Astrocyte (in vitro differentiated cells and primary cell): ENCODE measurements at regions not wholly inside any gene's neighbourhood (a gene's known extent, or its start where the extent isn't known, plus 50 kb on each side); places are given as distances from the start of the nearest gene placed in this dataset.
A peak's percentile ranks its signal among the peaks of the same experiment; 100 is the strongest.

ENCODE experiments used
- DNase-seq: peaks from one replicate; pipeline ENCODE4 v3.0.0-alpha.2; 2010; ENCODE audit warnings: low read depth
- FAIRE-seq: peaks from 2 replicates; lab custom pipeline; 2011; peaks lifted over from hg19 to GRCh38; lab: Jason Lieb, UNC
- H2AFZ ChIP-seq: 2 replicates; pipeline ENCODE4 v1.6.0; 2012; ENCODE audit warnings: low read depth, low read length, inconsistent platforms
- H3K27ac ChIP-seq: 2 replicates; pipeline ENCODE4 v1.5.1; 2011; ENCODE audit warnings: low read depth, low read length, inconsistent platforms
- H3K27me3 ChIP-seq: 2 replicates; pipeline ENCODE4 v1.6.0; 2011; ENCODE audit warnings: low read length, inconsistent platforms; ENCODE audit not compliant: insufficient read depth
- H3K36me3 ChIP-seq: 2 replicates; pipeline ENCODE4 v1.5.1; 2011; ENCODE audit warnings: low read length, inconsistent platforms; ENCODE audit not compliant: insufficient read depth
- H3K4me1 ChIP-seq: 2 replicates; pipeline ENCODE4 v1.5.1; 2011; ENCODE audit warnings: low read length, inconsistent platforms; ENCODE audit not compliant: insufficient read depth
- H3K4me2 ChIP-seq: 2 replicates; pipeline ENCODE4 v1.6.0; 2012; ENCODE audit warnings: low read length, inconsistent platforms
- H3K4me3 ChIP-seq: 2 replicates; pipeline ENCODE4 v1.5.1; 2011; ENCODE audit warnings: low read depth, mild to moderate bottlenecking, low read length, inconsistent platforms; ENCODE audit not compliant: insufficient read depth
- H3K79me2 ChIP-seq: 2 replicates; pipeline ENCODE4 v1.6.0; 2012; ENCODE audit warnings: mild to moderate bottlenecking, low read length, inconsistent platforms; ENCODE audit not compliant: insufficient read depth
- H3K9ac ChIP-seq: 2 replicates; pipeline ENCODE4 v1.6.0; 2012; ENCODE audit warnings: mild to moderate bottlenecking, low read length, inconsistent platforms
- H3K9me3 ChIP-seq: 2 replicates; pipeline ENCODE4 v1.5.1; 2012; ENCODE audit warnings: low read depth, mild to moderate bottlenecking, low read length, inconsistent platforms; ENCODE audit not compliant: insufficient read depth
- H4K20me1 ChIP-seq: 2 replicates; pipeline ENCODE4 v1.6.0; 2012; ENCODE audit warnings: low read length, inconsistent platforms; ENCODE audit not compliant: insufficient read depth
- H3K27ac Mint-ChIP-seq: one replicate; pipeline ENCODE4 v1.8.0; 2021; ENCODE audit warnings: mild to moderate bottlenecking, mixed read lengths; ENCODE audit not compliant: unreplicated experiment
- H3K27me3 Mint-ChIP-seq: one replicate; pipeline ENCODE4 v1.8.0; 2021; ENCODE audit warnings: low read depth, mixed read lengths; ENCODE audit not compliant: unreplicated experiment
- H3K36me3 Mint-ChIP-seq: one replicate; pipeline ENCODE4 v1.8.0; 2021; ENCODE audit warnings: low read depth, mixed read lengths; ENCODE audit not compliant: unreplicated experiment
- H3K4me1 Mint-ChIP-seq: one replicate; pipeline ENCODE4 v1.8.0; 2021; ENCODE audit warnings: low read depth, mixed read lengths; ENCODE audit not compliant: unreplicated experiment
- H3K4me3 Mint-ChIP-seq: one replicate; pipeline ENCODE4 v1.8.0; 2021; ENCODE audit warnings: mild to moderate bottlenecking, moderate library complexity, mixed read lengths; ENCODE audit not compliant: unreplicated experiment
- H3K9me3 Mint-ChIP-seq: one replicate; pipeline ENCODE4 v1.8.0; 2021; ENCODE audit warnings: mild to moderate bottlenecking, mixed read lengths; ENCODE audit not compliant: unreplicated experiment
- EZH2 ChIP-seq: IDR thresholded peaks from 2 replicates; pipeline ENCODE4 v1.6.1; 2012; ENCODE audit warnings: mild to moderate bottlenecking, low read length, inconsistent platforms; ENCODE audit not compliant: insufficient read depth
- TF ChIP-seq, protein P1 (sequence below): IDR thresholded peaks from 2 replicates; pipeline ENCODE4 v1.5.1; 2011; ENCODE audit warnings: low read depth, mild to moderate bottlenecking, inconsistent platforms, low read length, moderate library complexity; ENCODE audit not compliant: insufficient read depth

DNA sequence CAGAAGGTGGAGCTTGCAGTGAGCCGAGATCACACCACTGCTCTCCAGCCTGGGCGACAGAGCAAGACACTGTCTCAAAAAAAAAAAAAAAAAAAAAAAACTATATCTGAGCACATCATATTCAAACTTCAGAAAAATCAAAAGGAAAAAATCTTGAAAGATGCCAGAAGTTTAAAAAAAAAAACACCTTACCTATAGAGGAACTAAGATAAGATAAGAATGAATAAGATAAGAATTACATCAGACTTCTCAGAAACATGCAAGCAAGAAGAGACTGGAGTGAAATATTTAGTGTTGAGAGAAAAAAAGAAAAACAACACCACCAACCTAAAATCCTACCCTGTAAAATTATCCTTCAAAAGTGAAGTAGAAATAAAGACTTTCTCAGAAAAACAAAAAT, 116.8 kb upstream of the ARID1B start:
- no peaks in the 10 kb centered on the region for H3K79me2 ChIP-seq
- no peak overlapping the region for H2AFZ ChIP-seq
- H3K27ac ChIP-seq = no peak overlapping the region
- TF ChIP-seq EZH2 = no peak
- TF ChIP-seq, protein P1, sequence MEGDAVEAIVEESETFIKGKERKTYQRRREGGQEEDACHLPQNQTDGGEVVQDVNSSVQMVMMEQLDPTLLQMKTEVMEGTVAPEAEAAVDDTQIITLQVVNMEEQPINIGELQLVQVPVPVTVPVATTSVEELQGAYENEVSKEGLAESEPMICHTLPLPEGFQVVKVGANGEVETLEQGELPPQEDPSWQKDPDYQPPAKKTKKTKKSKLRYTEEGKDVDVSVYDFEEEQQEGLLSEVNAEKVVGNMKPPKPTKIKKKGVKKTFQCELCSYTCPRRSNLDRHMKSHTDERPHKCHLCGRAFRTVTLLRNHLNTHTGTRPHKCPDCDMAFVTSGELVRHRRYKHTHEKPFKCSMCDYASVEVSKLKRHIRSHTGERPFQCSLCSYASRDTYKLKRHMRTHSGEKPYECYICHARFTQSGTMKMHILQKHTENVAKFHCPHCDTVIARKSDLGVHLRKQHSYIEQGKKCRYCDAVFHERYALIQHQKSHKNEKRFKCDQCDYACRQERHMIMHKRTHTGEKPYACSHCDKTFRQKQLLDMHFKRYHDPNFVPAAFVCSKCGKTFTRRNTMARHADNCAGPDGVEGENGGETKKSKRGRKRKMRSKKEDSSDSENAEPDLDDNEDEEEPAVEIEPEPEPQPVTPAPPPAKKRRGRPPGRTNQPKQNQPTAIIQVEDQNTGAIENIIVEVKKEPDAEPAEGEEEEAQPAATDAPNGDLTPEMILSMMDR = no peak
- no peaks in the 10 kb centered on the region for H3K36me3 ChIP-seq
- H4K20me1 ChIP-seq = no peaks in the 10 kb centered on the region
- H3K4me1 ChIP-seq = peaks cover 15% of the 10 kb centered on the region
- Mint-ChIP-seq H3K27me3 (no peaks in the 10 kb centered on the region), H3K36me3 (no peaks in the 10 kb centered on the region), H3K9me3 (no peaks in the 10 kb centered on the region), H3K4me1 (peaks cover 5% of the 10 kb centered on the region), H3K27ac (no peak overlapping the region), H3K4me3 (no peak overlapping the region)
- no peaks in the 10 kb centered on the region for H3K9me3 ChIP-seq
- DNase-seq (no peak), FAIRE-seq (no peak)
- no peak overlapping the region for H3K4me2 ChIP-seq
- H3K9ac ChIP-seq = no peak overlapping the region
- no peak overlapping the region for H3K4me3 ChIP-seq
- no peaks in the 10 kb centered on the region for H3K27me3 ChIP-seq

DNA sequence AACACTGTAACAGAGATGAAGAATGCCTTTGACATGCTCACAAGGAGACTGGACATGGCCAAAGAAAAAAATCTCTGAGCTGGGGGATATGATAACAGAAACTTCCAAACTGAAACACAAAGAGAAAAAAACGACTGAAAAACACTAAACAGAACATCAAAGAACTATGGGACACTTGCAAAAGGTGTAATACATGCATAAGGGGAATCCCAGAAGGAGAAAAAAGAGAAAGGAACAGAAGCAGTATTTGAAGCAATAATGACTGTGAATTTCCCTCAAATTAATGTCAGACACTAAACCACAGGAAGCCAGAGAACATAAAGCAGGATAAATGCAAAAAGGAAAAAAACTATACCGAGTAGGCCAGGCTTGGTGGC, 117.4 kb upstream of the ARID1B start:
- no peaks in the 10 kb centered on the region for H3K36me3 ChIP-seq
- H3K27me3 ChIP-seq = no peaks in the 10 kb centered on the region
- H3K27ac ChIP-seq = no peak overlapping the region
- Mint-ChIP-seq H3K36me3 (no peaks in the 10 kb centered on the region), H3K9me3 (no peaks in the 10 kb centered on the region), H3K4me3 (no peak overlapping the region), H3K27ac (no peak overlapping the region), H3K27me3 (no peaks in the 10 kb centered on the region), H3K4me1 (peaks cover 5% of the 10 kb centered on the region)
- DNase-seq (no peak), FAIRE-seq (no peak)
- no peak overlapping the region for H3K4me3 ChIP-seq
- no peak overlapping the region for H3K9ac ChIP-seq
- H3K4me2 ChIP-seq = no peak overlapping the region
- H3K79me2 ChIP-seq = no peaks in the 10 kb centered on the region
- H4K20me1 ChIP-seq = no peaks in the 10 kb centered on the region
- H3K9me3 ChIP-seq = no peaks in the 10 kb centered on the region
- TF ChIP-seq EZH2 = no peak
- TF ChIP-seq, protein P1 = no peak
- H3K4me1 ChIP-seq = peaks cover 15% of the 10 kb centered on the region
- no peak overlapping the region for H2AFZ ChIP-seq

GRCh38 chr6:156658966-156659821, 118.0 kb upstream of the ARID1B start:
- H3K36me3 Mint-ChIP-seq = no peaks in the 10 kb centered on the region
- H3K9me3 Mint-ChIP-seq = no peaks in the 10 kb centered on the region
- H3K79me2 ChIP-seq = no peaks in the 10 kb centered on the region
- peak overlapping the region; percentile 32 for H2AFZ ChIP-seq
- no peaks in the 10 kb centered on the region for H3K36me3 ChIP-seq
- no peak overlapping the region for H3K27ac Mint-ChIP-seq
- peak overlapping the region; percentile 63 for H3K4me2 ChIP-seq
- H3K4me3 ChIP-seq = no peak overlapping the region
- peak overlapping the region; percentile 74 for H3K27ac ChIP-seq
- H3K27me3 Mint-ChIP-seq = no peaks in the 10 kb centered on the region
- H3K9ac ChIP-seq = peak overlapping the region; percentile 42
- DNase-seq (peak; percentile 52), FAIRE-seq (no peak)
- TF ChIP-seq, protein P1 = no peak
- no peak for TF ChIP-seq EZH2
- H3K4me1 Mint-ChIP-seq = peaks cover 5% of the 10 kb centered on the region
- peaks cover 15% of the 10 kb centered on the region for H3K4me1 ChIP-seq
- no peaks in the 10 kb centered on the region for H3K9me3 ChIP-seq
- H3K4me3 Mint-ChIP-seq = no peak overlapping the region
- H3K27me3 ChIP-seq = no peaks in the 10 kb centered on the region
- H4K20me1 ChIP-seq = no peaks in the 10 kb centered on the region
